ENCODE measurements at regions not wholly inside any gene's neighbourhood (a gene's known extent, or its start where the extent isn't known, plus 50 kb on each side); places are given as distances from the start of the nearest gene placed in this dataset.

DNA sequence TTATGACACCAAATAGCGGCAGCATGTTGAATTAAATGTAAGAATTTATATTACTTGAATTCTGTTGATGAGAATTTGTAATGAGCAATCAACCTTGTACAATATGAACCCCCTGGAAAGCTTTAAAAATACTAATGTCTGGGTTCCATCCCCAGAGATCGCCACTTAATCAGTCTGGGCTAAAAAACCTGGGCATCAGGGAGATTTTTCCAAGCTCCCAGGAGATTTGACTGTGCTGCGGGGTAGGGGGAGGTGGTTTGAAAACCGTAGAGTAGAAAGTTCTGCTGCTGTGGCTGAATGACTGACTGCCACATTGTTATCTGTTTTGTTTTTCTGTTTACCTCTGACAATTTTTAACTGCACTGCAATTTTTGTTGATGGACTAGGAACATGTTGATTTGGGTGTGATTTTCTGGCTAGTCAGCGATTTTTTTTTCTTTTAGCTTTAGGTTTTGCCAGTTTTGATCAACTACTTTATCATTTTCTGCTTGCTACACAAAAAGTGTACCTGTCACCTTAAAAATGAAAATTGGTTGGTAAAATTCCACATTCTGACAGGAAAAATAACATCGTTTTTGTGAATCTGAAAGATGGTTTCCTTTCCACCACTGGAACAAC is 79.3 kb downstream of the PCTP start:
- TF ChIP-seq, protein P1, sequence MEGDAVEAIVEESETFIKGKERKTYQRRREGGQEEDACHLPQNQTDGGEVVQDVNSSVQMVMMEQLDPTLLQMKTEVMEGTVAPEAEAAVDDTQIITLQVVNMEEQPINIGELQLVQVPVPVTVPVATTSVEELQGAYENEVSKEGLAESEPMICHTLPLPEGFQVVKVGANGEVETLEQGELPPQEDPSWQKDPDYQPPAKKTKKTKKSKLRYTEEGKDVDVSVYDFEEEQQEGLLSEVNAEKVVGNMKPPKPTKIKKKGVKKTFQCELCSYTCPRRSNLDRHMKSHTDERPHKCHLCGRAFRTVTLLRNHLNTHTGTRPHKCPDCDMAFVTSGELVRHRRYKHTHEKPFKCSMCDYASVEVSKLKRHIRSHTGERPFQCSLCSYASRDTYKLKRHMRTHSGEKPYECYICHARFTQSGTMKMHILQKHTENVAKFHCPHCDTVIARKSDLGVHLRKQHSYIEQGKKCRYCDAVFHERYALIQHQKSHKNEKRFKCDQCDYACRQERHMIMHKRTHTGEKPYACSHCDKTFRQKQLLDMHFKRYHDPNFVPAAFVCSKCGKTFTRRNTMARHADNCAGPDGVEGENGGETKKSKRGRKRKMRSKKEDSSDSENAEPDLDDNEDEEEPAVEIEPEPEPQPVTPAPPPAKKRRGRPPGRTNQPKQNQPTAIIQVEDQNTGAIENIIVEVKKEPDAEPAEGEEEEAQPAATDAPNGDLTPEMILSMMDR (IDR thresholded peaks at IDR 0.05), result no peak

DNA sequence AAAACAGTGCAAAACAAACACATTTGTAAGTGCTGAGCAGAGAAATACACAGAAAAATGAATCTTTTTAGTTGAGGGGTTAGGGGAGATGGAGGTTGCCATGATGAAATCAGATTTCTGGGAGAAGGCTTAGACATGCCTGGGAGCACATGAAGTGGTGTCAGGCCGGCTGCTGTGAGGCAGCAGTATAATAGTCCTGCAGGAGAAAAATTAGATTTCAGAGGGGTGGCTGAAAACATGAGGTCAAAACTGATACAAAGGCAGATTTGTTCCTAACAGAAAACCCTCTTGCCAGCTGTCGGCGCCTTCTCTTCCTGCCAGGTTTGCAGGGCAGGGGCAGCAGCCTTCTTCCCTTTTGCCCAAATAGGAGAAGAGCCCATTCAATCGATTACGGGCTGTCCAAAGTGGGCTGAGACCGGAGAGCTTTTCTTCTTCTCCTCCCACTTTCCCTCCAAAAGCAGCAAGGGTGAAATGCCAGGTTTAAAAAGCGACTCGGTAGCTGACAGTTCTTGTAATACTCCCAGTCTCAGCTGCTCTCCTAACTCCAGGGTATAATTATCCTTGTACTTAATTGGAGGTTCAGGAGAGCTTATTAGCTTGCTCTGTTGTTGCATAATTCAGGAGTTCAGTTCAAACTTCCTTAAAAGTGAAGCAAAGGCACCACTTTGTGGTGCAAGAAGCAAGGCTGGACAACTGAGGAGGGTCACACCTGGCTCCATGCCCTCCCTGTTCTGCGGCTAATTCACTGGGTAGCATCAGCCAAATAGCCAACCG is 80.0 kb downstream of the PCTP start:
- TF ChIP-seq, protein P1 (IDR thresholded peaks at IDR 0.05), result no peak

- TF ChIP-seq, protein P1 (IDR thresholded peaks at IDR 0.05), result no peak
Measured at GRCh38 chr17:55833306-55833705, 82.5 kb downstream of the PCTP start.

- TF ChIP-seq, protein P1 (IDR thresholded peaks at IDR 0.05), result no peak
Measured at GRCh38 chr17:55842405-55843158, 91.7 kb downstream of the PCTP start.

GRCh38 chr17:55843785-55844184 is 92.9 kb downstream of the PCTP start:
- TF ChIP-seq, protein P1 (IDR thresholded peaks at IDR 0.05), result no peak

DNA sequence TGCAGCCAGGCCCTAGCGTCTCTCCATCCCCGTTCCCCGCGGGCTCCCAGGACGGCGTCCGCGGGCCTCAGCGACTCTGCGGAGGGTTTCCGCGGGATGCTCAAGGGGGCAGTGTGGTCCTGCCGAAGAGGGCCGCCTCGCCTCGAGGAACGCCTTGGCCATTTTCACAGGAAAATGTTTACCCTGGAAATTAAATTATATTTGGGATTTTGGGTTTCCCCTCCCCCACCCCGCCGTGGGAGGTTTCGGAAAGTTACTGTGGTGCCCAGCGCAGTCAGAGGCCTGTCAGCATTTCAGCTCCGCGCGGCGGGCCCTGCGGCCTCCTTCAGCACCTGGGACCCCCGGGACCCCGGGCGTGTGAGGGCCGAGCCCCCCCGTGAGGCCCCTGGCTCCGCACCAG is 94.5 kb downstream of the PCTP start:
- TF ChIP-seq, protein P1 (IDR thresholded peaks at IDR 0.05), result no peak

GRCh38 chr17:55846745-55847144 is 95.9 kb downstream of the PCTP start:
- TF ChIP-seq, protein P1 (IDR thresholded peaks at IDR 0.05), result no peak
